Cerebellar nuclear complex (tissue), 1 donor: ENCODE measurements at regions not wholly inside any gene's neighbourhood (a gene's known extent, or its start where the extent isn't known, plus 50 kb on each side); places are given as distances from the start of the nearest gene placed in this dataset.
A peak's percentile ranks its signal among the peaks of the same experiment; 100 is the strongest.

Source experiments
- DNase-seq, 2 experiments: peaks; one replicate each; lab custom pipeline; 2025; lab: John Stamatoyannopoulos, UW

- no peak for DNase-seq
Observed at GRCh38 chr17:34527908-34528470, 51.4 kb upstream of the TMEM132E start.

DNA sequence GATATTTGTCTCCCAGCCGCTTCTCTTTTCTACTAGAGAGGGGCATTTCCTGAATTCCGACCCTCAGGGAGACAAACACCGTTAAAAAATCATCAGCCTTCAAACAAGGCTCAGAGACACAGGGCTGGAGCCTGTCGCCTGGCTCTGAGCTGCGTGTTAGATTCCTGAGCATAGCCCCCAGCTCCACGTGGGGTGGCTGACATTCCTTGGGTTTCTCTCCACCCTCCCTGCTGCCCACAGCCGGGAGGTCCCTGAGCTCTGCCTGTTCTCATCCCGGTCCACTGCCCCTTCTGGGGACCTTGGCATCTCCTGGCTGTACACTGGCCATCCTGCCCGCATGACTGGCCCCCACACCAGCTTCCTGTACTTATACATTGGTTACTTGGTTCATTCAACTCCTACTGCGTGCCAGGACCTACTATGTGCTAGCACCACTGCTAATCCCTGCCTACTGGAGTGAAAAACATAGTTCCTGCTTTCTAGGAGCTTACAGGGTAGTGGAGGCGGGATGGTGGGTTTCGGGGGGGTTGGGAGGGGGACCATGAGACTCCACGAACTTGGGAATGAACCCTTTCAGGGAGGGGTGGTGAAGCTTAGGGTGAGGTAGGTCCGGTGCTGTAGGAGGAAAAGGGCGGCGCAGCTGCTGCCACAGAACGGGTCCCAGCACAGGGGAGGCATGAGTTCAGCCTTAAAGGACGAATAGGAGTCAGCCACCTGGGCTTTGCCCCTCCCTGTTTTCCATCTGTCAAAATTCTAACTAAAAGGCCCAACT, 52.1 kb upstream of the TMEM132E start:
- no peak for DNase-seq

GRCh38 chr17:34525651-34526050, 53.7 kb upstream of the TMEM132E start:
- DNase-seq, result no peak

DNA sequence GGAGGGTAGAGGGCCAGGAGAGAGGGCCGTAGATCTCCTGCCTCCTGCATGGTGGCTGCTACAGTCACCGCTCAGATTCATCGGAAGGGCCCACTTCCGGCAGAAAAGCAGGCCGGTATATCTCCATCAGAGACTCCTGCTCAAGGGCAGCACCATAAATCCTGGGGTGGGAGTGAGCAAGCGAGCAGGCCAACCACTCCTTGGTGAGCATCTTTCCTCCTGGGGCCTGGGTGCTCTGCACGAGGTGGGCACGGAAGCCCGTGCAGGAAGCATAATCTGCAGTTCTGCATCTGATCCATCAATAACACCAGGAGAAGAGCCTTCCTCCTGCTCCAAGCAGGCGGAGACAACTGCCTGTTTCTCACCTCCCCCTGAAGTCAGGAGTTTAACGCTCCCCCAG, 57.4 kb upstream of the TMEM132E start:
- DNase-seq, result no peak

DNA sequence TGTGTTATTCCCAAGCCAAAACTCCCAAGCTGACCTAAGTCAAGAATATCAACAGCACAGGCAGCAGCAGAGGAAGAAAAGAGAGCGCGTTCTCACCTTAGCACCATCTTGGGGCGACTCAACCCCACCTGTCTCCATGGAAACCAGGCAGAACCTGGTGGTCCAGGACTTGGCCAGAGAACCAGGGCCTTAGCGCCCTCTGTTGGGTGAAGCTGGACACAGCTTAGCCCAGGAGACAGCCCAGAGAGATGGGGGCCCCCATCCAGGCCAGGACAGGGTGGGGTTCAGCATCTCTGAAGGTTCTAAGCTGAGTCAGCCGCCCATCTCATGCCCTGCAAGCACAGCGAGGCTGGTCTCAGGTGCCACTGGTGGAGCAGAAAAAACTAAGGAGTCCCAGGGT, 60.1 kb upstream of the TMEM132E start:
- no peak for DNase-seq

GRCh38 chr17:34517406-34517805, 62.0 kb upstream of the TMEM132E start:
- DNase-seq, result no peak

DNA sequence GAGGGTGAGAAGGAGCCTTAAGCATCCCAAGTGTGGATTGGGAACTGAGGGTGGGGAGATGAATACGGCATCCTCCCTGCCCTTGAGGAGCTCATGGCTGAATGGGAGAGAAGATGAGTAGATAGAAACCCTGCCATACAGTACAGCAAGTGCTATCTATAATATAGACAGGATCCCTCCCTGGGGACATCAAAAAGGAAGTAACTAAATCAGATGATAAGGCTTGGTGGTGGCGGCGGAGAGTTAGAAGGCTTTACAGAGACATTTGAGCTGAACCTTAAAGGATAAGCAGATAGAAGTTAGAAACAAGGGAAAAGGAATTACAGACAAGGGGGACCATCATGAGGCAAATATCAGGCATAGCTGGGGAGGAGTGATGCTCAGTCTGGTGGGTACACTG, 67.5 kb upstream of the TMEM132E start:
- no peak for DNase-seq

DNA sequence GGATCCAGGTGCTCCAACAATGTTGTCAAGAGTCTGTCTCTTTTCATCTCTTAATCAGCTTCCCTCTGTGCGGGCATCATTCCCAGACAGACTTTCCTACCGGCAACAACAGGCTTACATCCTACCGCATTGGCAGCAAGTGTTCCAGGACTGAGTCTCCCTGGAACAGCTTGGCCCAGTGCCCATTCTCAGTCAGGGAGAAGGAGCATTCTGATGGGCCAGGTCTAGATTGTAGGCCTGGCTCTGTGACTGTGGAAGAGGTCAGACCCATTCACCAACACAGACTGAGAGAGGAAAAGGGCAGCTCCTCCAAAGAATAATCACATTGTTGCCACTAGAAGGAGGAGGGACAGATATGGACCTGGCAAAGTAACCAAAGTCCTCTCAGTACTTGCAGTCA, 68.1 kb upstream of the TMEM132E start:
- no peak for DNase-seq

DNA sequence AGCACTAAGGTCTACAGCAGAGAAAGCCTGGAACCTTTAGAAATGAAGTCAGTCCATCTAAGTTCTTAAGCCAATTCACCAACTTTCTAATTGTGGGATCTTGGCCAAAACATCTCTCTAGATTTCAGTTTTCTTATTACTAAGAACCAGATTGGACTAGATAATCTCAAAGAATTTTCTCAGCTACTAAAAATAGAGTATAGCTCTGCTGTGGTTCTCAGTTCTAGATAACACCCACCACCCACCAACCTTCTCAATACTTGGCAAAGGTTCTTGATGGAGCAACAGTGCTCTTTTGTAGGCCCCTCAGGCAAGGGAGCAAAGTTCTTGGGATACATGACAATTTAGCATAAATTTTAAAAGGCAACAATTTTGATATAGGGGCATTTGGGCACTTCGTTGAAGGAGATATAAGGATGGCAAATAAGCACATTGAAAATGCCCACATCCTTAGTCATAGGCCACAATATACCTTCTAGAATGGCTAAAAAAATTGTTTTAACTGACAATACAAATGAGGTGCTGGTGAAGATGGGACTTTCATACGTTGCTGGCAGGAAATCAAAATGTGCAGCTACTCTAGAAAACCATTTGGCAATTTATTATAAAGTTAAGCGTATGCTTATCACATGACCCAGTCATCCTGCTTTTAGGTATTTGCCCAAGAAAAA, 74.4 kb upstream of the TMEM132E start:
- DNase-seq, result no peak

GRCh38 chr17:34503528-34504195, 75.7 kb upstream of the TMEM132E start:
- DNase-seq, result no peak

- no peak for DNase-seq
Observed at GRCh38 chr17:34502426-34502825, 77.0 kb upstream of the TMEM132E start.

GRCh38 chr17:34499576-34499975, 79.8 kb upstream of the TMEM132E start:
- no peak for DNase-seq

DNA sequence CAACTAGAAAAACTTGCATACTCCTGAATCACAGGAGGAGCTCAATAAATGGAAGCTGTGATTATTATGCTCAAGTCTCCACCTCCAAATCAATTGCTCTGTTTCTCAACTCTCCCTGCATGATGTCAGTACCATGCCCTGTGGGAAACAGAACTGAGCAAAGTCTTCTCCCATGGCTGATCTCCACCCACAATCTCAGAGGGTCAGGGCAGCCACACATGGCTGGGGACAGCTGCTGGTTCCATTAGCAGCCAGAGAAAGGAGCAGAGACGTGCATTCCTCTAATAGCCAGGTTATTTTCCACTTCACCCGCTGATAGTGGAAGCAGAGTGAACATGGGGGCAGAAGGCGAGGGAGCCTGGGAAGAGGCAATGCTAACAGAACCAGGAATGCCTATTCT, 85.5 kb upstream of the TMEM132E start:
- no peak for DNase-seq

GRCh38 chr17:34487626-34488025, 91.8 kb upstream of the TMEM132E start:
- no peak for DNase-seq

GRCh38 chr17:34486761-34487160, 92.6 kb upstream of the TMEM132E start:
- DNase-seq, result peak in 1 of 2 experiments; percentile 15

- DNase-seq, result no peak
Observed at GRCh38 chr17:34485999-34486398, 93.4 kb upstream of the TMEM132E start.

- DNase-seq, result no peak
Observed at GRCh38 chr17:34484193-34484733, 95.1 kb upstream of the TMEM132E start.

GRCh38 chr17:34482730-34483129, 96.7 kb upstream of the TMEM132E start:
- no peak for DNase-seq

- DNase-seq, result no peak
Observed at GRCh38 chr17:34481779-34482178, 97.6 kb upstream of the TMEM132E start.

- DNase-seq, result no peak
Observed at GRCh38 chr17:34479371-34479770, 100.0 kb upstream of the TMEM132E start.

GRCh38 chr17:34478244-34478643, 101.1 kb upstream of the TMEM132E start:
- DNase-seq, result no peak

DNA sequence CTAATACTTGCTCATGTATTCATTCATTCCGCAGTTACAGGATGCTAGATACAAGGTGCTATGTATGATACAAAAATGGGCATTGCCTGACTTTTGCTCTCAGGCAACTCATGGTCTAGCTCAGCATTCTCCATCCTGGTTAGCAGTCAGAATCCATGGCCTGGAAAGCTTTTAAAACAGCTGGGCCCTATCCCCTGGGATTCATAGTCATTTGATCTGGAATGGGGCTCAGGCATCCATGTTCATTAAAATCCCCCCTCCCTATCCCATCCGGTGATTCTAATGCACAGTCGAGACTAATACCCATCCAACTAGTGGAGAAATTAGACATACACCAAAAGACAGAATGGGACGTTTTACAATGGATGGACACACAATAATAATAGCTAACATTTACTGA, 104.1 kb upstream of the TMEM132E start:
- DNase-seq, result no peak

GRCh38 chr17:34474706-34475105, 104.7 kb upstream of the TMEM132E start:
- DNase-seq, result no peak
